ENCODE measurements at regions not wholly inside any gene's neighbourhood (a gene's known extent, or its start where the extent isn't known, plus 50 kb on each side); places are given as distances from the start of the nearest gene placed in this dataset.
A peak's percentile ranks its signal among the peaks of the same experiment; 100 is the strongest.
"Not testable (repeated sequence)": the region's sequence is repeated elsewhere in the genome, so short reads cannot be mapped to it uniquely, and the experiment has no call there.

DNA sequence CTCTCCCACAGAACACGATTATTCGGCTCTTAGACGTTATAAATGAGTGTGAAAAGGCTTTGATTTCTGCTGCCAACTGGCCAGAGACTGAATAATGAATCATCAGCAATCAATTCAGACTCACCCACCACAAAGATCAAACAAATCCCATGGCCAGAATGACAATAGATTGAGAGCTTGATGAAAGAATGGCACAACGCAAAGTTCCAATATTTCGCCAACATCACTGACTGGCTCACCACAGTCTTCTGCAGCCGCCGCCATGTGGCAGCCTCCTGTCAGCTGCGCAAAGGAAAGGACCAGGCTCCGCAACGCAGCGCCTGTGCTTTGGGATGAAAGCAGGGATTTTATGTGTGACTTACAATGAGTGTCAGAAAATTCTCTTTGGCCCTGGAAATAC lies 104.4 kb upstream of the SOX11 start:
- FAIRE-seq, result no peak

DNA sequence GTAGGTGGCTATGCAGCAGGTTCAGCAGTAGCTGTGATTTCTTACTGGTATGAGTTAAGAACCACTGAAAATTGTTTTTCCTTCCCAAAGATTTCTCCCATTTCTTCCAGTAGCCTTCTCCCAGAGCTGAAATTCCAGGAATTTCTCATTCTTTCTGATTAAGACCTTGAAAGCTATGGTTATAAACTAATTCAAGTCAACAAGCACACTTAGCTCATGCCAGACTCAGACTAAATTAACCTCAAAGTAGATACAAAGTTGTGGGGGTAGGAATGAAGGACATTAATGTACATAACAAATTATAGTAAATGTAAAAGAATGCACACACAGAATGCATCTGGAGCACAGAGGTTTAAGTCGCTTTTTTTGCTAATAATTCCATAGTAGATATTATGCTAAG lies 103.6 kb upstream of the SOX11 start:
- no peak for FAIRE-seq

DNA sequence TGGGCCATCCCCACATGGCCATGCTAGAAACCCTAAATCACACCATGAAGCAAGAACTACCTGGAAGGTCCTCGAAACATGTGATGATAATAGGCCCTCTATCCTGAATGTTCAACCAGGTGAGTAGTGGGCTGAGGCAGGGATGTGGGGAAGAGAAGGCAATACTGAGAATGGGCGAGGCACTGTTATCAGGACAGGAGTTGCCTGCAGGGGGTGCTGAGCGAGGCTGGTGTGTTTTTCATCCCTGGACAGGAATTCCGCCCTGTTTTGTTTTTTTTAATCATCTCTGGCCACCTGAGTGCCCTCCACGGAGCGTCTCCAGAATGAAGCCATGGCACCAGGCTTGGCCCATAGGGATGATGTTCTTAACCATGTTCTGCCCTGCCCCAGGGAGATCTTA lies 103.0 kb upstream of the SOX11 start:
- no peak for FAIRE-seq

DNA sequence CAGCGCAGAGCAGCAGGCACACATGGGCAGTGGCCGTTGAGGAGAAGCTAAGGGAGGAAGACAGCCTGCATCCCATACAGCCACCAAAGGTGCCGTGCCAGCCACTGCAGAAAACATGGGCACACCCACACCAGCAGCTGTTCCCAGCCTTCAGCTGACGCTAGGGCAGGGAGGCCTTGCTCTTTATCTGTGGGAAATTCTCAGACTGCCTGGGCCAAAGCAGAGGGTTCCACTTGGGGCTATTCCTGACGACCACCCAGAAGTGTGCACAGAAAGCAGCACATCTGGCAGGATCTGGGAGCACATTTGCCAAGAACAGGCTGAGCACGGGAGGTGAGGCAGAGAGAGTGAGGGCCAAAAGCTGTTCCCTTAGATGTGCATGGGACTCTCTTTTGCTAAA lies 101.3 kb upstream of the SOX11 start:
- FAIRE-seq, result no peak

DNA sequence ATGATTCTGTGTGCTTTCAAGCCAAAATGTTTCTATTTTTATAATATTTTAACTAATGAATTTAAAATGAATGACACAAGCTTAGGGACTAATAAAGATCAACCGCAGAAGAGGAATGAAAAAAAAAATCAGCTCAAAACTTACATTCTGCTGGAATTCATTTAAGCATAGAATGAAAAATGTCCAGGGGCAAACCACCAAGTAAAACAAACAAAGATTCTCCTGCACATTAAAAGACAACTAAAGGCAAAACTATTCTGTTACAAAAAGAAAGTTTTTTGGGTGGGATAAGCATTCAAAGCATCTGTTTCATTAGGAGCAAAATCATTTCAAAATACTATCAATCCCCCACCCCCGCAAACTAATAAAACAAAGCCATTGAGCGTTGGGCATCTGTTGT lies 99.3 kb upstream of the SOX11 start:
- peak; percentile 50 for FAIRE-seq

DNA sequence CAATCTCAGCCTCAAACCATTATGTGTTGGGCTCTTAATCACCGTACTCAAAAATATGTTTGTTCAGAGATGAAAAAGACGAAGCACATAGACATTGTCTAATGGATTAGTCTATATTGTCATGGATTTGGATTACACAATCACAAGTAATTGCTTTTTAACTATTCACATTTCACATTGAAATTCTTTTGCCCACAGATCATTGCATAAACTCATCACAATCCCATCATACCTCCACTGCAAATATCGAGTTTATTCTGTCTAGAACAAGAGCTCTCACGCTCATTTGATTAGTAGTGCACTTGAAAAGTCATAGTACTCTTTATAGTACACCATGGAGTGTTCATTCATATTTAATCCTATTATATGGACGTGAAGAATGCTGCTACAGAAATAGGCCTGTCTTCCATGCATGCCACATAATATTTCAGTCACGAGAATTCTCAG lies 97.9 kb upstream of the SOX11 start:
- FAIRE-seq, result no peak

DNA sequence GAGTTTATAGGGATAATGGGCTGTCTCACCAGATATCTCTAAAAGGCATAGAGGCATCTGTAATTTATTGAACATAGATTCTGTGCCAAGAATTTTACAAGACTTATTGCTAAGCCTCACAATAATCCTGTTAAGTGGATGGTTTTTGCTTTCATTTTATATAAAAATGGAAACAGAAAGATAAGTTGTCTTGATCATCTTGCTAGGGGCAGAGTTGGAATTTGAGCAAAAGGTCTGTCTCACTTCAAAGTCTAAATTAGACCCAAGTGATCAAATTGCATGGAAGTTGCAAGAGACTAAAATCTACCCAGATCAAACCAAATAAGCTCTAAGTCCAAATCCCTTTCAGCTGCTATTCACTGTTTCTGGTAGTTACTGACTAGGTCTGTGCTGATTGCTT lies 95.3 kb upstream of the SOX11 start:
- no peak for FAIRE-seq

DNA sequence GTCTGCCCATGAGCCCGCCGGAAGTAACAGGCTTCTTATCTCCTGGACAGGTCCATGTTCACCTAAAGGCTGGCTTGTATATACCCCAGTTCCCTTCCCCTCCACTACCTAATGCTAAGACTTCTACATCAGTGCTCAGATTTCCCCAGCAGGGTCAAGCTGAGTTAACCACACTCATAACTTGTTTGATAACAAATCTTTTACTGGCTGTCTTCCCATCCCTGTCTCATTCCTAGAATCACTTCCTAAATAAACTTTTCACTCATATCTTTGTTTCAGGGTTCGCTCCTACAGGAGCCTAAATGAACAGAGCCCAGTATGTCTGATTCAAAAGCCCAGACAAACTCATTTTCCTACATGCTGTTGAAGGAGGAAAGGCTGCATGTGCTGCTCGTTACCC lies 94.0 kb upstream of the SOX11 start:
- no peak for FAIRE-seq

DNA sequence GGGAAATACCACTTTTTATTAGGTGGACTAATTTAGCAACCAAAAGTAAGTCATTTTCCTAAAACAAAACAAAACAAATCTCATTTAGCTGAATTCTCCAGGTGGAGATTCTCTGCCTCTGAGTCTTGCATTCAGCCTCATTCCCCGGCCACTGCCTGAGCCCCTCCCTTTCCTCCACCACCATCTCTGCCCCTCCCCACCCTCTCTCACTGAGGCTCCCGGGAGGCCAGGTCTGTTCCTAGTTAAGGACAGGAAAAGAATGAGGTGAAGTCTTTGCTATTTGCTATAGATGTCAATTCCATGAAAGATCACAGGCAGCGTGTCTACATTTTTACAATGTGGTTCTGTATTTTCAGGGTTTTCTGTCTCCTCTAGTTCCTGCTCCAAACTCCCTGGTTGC lies 83.0 kb upstream of the SOX11 start:
- FAIRE-seq, result no peak

DNA sequence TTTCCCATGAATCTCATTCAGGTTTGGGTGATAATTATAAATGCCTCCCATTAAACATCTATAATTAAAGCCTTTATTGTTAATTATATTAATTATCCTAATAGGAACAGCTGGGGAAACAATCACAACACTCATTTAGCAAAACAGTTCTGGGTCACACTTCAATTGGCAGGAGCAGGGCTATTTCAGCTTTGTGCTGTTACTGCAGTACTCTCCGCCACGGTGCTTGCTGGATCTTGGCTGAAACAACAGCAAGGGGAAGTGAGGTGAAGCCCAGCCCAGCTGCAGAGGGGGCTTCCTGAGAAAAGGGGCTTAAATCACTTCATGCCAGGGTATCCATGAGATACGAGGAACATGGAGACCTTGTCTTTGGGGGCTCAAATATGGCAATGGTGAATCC lies 79.5 kb upstream of the SOX11 start:
- no peak for FAIRE-seq

DNA sequence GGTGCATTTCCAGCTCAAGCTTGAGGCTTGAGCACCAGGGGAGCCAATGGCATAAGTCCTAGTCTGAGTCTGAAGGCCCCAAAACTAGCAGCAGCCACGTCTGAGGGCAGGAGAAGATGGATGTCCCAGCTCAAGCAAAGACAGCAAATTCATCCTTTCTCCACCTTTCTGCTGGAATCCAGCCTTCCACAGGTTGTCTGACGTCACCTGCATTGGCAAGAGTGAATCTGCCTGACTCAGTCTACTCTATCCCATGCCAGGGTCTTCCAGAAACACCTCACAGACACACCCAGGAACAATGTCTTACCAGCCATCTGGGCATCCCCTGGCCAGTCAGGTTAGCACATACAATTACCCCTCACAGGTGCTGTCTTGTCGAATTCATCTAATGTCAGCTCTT lies 76.2 kb upstream of the SOX11 start:
- FAIRE-seq, result no peak

DNA sequence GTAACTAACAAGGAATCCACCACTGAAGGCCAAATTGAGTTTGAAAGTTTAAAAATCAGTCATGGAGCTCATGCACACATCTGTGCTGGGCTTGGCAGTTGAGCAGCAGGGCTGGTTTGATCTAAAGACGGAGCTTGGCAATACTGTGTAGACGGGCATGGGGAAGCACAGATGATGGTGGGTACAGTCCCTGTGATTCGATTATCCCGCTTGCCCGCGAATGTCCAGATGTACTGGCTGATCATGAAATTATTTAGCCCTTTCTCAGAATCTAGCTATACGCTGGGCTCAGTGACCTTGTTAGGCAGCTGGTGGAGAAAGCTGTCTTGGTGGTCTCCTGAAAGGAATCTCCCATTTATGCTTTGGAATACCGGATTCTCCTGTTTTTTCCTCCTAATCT lies 74.8 kb upstream of the SOX11 start:
- no peak for FAIRE-seq

DNA sequence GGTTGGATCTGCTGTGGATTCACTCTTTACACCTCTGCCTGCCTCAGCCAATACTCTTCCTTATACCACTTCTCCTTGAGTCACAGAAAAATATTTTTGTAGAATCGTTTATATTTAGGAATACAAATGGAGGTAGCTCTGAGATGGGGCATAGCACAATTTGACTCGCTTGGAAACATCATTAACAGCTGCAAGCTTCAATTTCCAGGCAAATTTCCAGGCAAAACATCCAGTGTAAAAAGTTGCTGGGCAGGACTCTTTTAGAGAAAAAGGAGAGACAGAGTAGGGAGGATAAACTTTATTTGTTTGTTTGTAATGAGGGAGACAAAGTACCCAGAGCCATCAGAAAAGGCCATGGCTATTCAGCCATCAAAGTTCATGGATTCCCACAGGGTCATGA lies 74.4 kb upstream of the SOX11 start:
- FAIRE-seq, result no peak

DNA sequence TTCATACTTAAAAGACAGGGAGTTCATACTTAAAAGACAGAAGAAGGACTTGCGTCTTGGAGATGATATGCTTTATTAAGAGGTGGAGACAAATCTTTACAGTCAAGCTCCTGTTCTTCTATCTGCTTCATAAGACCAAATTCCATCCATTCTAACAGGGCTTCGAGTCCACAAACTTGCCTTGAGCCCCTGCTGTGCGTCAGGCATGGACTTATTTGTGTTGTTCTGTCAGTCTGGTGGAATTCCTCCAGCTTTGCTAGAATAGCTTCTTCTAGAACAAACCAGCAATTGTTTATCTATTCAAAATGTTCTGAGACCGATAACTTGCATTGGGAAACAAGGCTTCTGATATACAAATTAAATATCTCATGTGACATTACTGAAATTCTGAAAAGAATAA lies 73.9 kb upstream of the SOX11 start:
- FAIRE-seq, result no peak

DNA sequence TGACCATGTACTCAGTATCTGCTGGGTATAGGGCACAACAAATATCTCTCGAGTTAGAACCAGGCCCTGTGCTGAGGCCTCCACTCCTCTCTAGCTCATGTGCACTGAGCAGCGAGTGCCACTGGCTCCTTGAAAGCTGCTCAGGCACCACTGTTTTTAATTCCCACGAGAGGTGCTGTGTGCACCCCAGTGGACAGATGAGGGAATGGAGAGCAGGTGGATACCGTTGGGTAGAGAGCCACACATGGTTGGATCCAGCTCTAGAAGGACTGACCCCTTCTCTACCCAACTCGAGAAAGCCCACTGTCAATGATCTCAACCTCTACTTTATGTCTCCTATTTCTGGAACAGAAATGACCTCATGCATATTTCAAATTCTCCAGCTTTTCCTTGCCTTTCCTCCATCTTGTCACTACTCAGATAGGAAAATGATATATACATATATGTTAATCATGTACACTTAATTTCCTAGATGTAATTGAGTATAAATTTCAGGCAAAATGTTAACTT lies 66.6 kb upstream of the SOX11 start:
- FAIRE-seq, result not testable (repeated sequence)

DNA sequence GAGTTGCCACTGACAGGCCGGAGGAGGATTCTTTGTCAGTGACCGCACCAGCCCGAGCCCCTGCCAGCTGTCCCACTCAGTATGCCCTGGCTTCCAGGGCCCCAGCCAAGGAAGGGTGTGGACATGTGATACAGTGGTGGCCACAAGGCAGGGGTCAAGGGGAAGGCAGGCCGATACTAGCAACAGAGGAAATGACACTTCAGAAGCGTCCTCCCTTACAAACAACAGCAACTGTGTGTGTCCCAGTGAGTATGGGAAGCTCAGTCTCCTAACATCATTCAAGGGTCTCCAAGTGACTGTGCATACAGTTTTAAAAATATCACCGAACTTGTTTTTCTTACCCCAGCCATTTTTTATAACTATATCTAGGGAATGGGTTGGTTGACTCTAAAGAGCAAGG lies 63.7 kb upstream of the SOX11 start:
- not testable (repeated sequence) for FAIRE-seq

DNA sequence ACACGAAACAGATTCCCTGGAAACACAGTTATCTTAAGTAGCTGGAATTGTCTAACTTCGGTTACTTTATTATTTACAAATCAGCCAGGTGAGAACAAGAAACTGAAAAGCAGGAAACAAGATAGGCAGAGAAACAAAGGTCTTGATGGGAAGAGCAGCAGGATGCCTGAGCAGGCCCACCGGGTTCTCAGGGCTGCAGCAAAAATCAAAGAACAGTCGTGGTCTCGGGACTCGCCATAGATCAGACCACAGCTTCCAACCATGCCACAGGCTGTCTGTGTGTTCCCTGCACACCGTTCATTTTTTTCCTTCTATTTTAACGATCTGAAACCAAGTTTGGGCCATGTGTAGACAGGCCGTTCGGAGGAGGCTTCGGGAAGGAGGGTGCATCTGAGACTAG lies 62.7 kb upstream of the SOX11 start:
- FAIRE-seq, result not testable (repeated sequence)

DNA sequence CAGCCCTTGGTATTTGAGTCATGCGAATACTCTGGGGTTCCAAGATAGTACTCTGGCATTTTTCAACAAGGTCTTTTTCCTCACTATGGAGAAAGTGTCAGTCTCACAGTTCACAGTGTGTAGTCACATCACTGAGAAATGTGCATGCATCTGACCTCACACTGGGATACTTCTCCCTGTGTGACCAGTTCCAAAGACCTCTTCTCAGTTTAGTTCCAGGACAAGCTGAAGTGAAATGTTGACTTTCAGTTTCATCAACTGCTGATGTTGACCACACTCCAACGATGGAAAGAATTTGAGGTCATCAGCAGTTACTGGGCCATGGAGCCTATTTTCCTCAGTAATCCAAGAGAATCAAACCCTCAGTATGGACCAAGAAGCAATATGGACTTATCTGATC lies 55.1 kb upstream of the SOX11 start:
- FAIRE-seq, result not testable (repeated sequence)

Data from endometrium (tissue), 2 donors.